ENCODE measurements at regions not wholly inside any gene's neighbourhood (a gene's known extent, or its start where the extent isn't known, plus 50 kb on each side); places are given as distances from the start of the nearest gene placed in this dataset.

DNA sequence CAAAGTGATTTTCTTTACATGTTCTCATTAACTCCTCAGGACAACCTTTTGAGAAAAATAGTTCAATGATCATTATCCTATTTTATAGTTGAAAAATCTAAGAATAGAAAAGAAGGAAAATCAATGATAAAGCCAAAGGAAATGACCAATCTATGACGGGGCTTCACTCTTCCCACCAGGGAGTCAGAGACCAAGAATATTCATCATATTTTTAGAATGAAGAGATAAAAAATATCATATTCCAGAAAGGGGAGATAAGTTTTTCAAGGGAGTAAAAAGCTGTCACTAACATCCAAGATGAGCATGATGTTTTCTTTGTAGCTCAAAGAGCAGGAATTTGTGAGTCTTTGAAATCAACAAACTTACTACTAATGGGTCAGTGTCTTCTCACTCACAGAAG is 71.5 kb upstream of the LPP start:
- H3K36me3 Mint-ChIP-seq (ENCODE audit: insufficient read depth), result no peaks in the 10 kb centered on the region
- ATAC-seq (replicated peaks; ENCODE audit: extremely low read depth, poor library complexity, severe bottlenecking) (no peak), DNase-seq (ENCODE audit: low spot score in 2 of 2) (no peak)
- no peaks in the 10 kb centered on the region for H3K27me3 Mint-ChIP-seq
- H3K4me3 Mint-ChIP-seq, result no peak overlapping the region
- peaks cover 6% of the 10 kb centered on the region for H3K4me1 Mint-ChIP-seq
- no peak overlapping the region for H3K27ac Mint-ChIP-seq (ENCODE audit: low read depth)
- H3K9me3 Mint-ChIP-seq, result no peaks in the 10 kb centered on the region

DNA sequence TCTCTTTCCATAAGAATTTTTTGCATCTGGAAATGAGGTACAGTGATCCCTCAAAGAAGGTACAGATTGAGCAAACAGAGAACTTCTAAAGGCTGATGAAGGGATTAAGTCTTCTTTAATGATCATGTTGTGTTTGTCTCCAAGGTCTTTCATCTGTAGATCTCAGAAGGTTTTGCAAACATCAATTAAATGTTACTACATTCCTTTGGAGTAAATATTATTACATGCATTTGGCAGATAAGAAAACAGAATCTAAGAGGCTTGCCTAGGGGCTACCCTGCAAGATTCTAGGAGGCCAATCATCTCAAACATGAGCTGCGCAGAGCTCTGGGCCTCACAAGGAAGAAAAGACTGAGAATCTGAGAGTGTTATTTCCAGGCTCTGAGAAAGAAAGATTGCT is 70.9 kb upstream of the LPP start:
- peaks cover 6% of the 10 kb centered on the region for H3K4me1 Mint-ChIP-seq
- no peaks in the 10 kb centered on the region for H3K9me3 Mint-ChIP-seq
- no peak for DNase-seq (ENCODE audit: low spot score in 2 of 2)
- no peak overlapping the region for H3K27ac Mint-ChIP-seq (ENCODE audit: low read depth)
- H3K4me3 Mint-ChIP-seq, result no peak overlapping the region
- H3K27me3 Mint-ChIP-seq, result no peaks in the 10 kb centered on the region
- no peak for ATAC-seq (replicated peaks; ENCODE audit: extremely low read depth, poor library complexity, severe bottlenecking)
- H3K36me3 Mint-ChIP-seq (ENCODE audit: insufficient read depth), result no peaks in the 10 kb centered on the region

DNA sequence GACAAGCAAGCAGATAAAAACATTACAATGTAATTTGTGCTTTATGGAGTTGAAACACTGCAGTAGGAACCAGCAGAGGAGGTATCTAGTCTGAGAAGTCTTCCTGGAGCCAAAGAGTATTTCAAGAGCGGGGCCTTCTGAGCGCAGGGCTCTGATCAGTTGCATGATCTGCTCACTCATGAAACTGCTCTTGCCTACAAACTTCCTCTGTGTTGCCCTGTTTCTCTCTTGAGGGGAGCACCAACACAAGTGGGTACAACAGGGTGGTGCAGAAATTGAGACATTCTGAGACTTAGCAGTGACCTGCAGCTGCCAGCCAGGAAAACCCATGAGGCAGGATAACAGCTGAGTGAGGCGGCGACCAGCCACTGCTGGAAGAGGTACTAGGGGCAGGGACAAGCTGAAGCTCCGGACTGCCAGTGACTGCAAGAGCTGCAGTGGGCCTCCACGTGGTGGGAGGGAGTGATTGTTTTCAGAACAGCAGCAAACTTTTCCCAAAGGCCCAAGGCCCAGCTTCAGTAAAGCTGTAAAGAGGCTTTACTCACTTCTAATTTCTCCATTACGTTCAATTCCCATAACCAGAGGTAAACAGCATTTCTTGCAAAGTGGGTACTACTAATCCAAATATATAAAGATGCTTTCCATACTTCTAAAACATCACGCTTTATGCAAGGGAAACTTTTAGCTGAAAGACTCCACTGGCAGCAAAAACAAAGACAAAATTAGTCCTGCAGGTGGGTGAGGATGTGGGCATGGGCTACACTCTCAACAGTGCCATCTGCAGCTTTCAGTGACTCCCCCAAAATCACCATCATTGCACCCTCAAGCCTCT is 69.0 kb upstream of the LPP start:
- ATAC-seq (replicated peaks; ENCODE audit: extremely low read depth, poor library complexity, severe bottlenecking) (no peak), DNase-seq (ENCODE audit: low spot score in 2 of 2) (no peak)
- no peaks in the 10 kb centered on the region for H3K9me3 Mint-ChIP-seq
- H3K36me3 Mint-ChIP-seq (ENCODE audit: insufficient read depth), result no peaks in the 10 kb centered on the region
- no peak overlapping the region for H3K27ac Mint-ChIP-seq (ENCODE audit: low read depth)
- no peak overlapping the region for H3K4me3 Mint-ChIP-seq
- H3K4me1 Mint-ChIP-seq, result peaks cover 6% of the 10 kb centered on the region
- no peaks in the 10 kb centered on the region for H3K27me3 Mint-ChIP-seq

DNA sequence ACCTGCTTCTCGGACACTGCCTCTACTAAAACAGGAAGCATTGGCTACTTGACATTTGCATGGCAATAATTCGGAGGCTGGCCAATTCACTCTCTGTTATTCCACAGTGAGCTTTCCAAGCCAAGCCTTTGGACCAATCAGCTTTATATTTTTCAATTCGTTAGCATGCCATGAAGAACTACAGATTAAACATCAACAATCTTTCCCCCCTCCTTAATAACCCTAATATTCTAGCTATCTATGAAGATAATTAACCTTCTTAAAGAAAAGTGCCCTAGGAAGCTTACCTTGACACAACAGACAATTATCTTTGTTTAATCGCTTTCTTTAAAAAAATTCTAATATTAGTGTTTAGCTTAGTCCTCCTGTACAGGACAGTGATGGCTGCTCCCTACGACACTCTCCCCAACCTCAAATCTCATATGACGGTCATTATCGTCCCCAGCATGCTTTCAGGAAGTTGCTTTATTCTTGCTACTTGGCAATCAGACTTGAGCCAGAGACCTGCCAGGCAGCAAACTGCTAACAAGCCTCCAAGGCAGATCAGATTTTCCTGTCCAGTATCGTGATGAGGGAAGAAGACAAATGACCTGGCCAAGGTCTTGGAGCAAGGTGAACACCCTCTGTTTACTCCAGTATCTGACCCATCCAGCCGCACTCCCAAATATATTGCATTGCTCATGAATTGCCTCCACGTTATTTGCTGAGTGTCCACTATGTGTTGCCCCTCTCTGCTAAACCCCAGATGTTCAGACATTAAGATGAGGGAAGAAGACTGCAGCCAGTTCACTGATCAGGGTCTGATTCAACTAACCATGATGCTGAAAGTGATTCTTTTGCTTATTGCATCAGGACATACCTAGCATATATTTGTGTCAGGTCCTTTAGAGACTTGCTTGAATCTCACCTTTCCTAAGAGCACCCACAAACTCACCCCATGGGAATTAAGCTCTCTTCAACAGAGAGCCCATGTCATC is 68.1 kb upstream of the LPP start:
- Mint-ChIP-seq H3K27me3 (no peaks in the 10 kb centered on the region), H3K27ac (ENCODE audit: low read depth) (no peak overlapping the region)
- no peak for ATAC-seq (replicated peaks; ENCODE audit: extremely low read depth, poor library complexity, severe bottlenecking)

GRCh38 chr3:188088948-188089685 is 64.8 kb upstream of the LPP start:
- H3K36me3 Mint-ChIP-seq (ENCODE audit: insufficient read depth), result no peaks in the 10 kb centered on the region
- no peak overlapping the region for H3K4me3 Mint-ChIP-seq
- H3K27me3 Mint-ChIP-seq, result no peaks in the 10 kb centered on the region
- H3K9me3 Mint-ChIP-seq, result no peaks in the 10 kb centered on the region
- DNase-seq (ENCODE audit: low spot score in 2 of 2) (no peak), ATAC-seq (replicated peaks; ENCODE audit: extremely low read depth, poor library complexity, severe bottlenecking) (no peak)
- H3K27ac Mint-ChIP-seq (ENCODE audit: low read depth), result no peak overlapping the region
- peaks cover 10% of the 10 kb centered on the region for H3K4me1 Mint-ChIP-seq

More for the DNA sequence above, 68.1 kb upstream of the LPP start:
- Mint-ChIP-seq H3K4me1 (peaks cover 6% of the 10 kb centered on the region), H3K36me3 (ENCODE audit: insufficient read depth) (no peaks in the 10 kb centered on the region), H3K4me3 (no peak overlapping the region), H3K9me3 (no peaks in the 10 kb centered on the region)
- no peak for DNase-seq (ENCODE audit: low spot score in 2 of 2)

DNA sequence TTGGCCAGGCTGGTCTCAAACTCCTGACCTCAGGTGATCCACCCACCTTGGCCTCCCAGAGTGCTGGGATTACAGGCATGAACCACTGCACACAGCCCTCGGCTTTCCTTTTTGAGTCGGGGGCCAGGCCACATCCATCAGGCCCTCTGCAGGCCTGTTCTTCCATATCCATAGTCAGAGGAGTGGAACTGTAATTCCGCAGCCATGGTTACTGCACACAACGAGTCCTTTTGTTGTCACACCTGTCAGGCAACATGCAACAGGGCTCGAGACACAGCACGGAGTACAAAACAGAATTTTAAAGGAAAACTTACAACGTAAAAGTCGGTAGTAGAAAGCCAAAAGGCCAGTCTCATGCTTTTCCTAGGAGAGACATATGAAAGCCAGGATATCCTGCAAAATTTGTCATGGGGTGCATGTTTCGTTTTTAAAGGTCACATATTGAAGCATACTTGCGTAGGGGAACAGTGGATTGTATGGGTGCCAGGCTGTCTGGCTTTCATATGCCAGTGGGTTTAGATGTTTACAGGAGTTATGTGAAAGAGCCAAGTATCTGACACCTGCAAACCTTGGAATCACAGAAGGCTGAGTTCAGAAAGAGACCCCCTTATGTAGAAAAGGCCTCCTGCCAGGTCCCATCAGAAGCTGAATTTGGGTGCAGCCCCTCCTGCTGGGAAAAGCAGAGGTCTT is 63.2 kb upstream of the LPP start:
- DNase-seq (ENCODE audit: low spot score in 2 of 2), result no peak
- no peaks in the 10 kb centered on the region for H3K36me3 Mint-ChIP-seq (ENCODE audit: insufficient read depth)
- peaks cover 8% of the 10 kb centered on the region for H3K4me1 Mint-ChIP-seq
- ATAC-seq (replicated peaks; ENCODE audit: extremely low read depth, poor library complexity, severe bottlenecking), result no peak
- no peaks in the 10 kb centered on the region for H3K27me3 Mint-ChIP-seq
- no peak overlapping the region for H3K4me3 Mint-ChIP-seq
- no peak overlapping the region for H3K27ac Mint-ChIP-seq (ENCODE audit: low read depth)
- no peaks in the 10 kb centered on the region for H3K9me3 Mint-ChIP-seq

- DNase-seq (ENCODE audit: low spot score in 2 of 2) (no peak), ATAC-seq (replicated peaks; ENCODE audit: extremely low read depth, poor library complexity, severe bottlenecking) (no peak)
- H3K27ac Mint-ChIP-seq (ENCODE audit: low read depth), result no peak overlapping the region
- no peaks in the 10 kb centered on the region for H3K36me3 Mint-ChIP-seq (ENCODE audit: insufficient read depth)
- H3K4me1 Mint-ChIP-seq, result peaks cover 4% of the 10 kb centered on the region
- H3K4me3 Mint-ChIP-seq, result no peak overlapping the region
- H3K27me3 Mint-ChIP-seq, result no peaks in the 10 kb centered on the region
- no peaks in the 10 kb centered on the region for H3K9me3 Mint-ChIP-seq
Measured at GRCh38 chr3:188091746-188092145, 62.2 kb upstream of the LPP start.

DNA sequence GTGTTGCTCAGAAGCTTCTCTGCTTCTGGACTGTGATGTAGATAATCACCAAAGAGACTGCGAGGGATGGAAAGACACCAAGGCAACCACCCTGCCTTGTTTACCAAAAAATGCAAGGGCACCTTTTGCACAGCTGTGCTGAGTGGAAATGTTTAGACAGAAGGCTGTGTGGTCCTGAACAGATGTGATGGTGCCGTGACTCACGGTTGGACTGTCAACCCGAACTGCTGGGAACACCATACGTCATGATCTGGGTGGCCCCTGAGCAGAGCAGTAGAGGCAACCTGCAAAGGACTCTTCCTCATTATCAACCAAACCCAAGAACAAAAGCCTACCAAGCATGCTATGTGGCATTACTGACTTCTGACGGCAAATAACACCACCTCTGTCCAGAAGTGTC is 61.3 kb upstream of the LPP start:
- DNase-seq (ENCODE audit: low spot score in 2 of 2), result no peak
- H3K27me3 Mint-ChIP-seq, result no peaks in the 10 kb centered on the region
- H3K4me3 Mint-ChIP-seq, result no peak overlapping the region
- no peaks in the 10 kb centered on the region for H3K9me3 Mint-ChIP-seq
- peak overlapping the region; percentile 3 for H3K27ac Mint-ChIP-seq (ENCODE audit: low read depth)
- ATAC-seq (replicated peaks; ENCODE audit: extremely low read depth, poor library complexity, severe bottlenecking), result no peak
- H3K4me1 Mint-ChIP-seq, result peaks cover 4% of the 10 kb centered on the region
- H3K36me3 Mint-ChIP-seq (ENCODE audit: insufficient read depth), result no peaks in the 10 kb centered on the region

- H3K27ac Mint-ChIP-seq (ENCODE audit: low read depth), result no peak overlapping the region
- H3K9me3 Mint-ChIP-seq, result peaks cover 6% of the 10 kb centered on the region
- H3K36me3 Mint-ChIP-seq (ENCODE audit: insufficient read depth), result no peaks in the 10 kb centered on the region
- no peak for DNase-seq (ENCODE audit: low spot score in 2 of 2)
- no peak overlapping the region for H3K4me3 Mint-ChIP-seq
- peaks cover 4% of the 10 kb centered on the region for H3K4me1 Mint-ChIP-seq
- H3K27me3 Mint-ChIP-seq, result no peaks in the 10 kb centered on the region
- ATAC-seq (replicated peaks; ENCODE audit: extremely low read depth, poor library complexity, severe bottlenecking), result no peak
Measured at GRCh38 chr3:188095431-188095830, 58.5 kb upstream of the LPP start.

- H3K4me3 Mint-ChIP-seq, result no peak overlapping the region
- H3K36me3 Mint-ChIP-seq (ENCODE audit: insufficient read depth), result no peaks in the 10 kb centered on the region
- DNase-seq (ENCODE audit: low spot score in 2 of 2), result no peak
- ATAC-seq (replicated peaks; ENCODE audit: extremely low read depth, poor library complexity, severe bottlenecking), result no peak
- no peak overlapping the region for H3K27ac Mint-ChIP-seq (ENCODE audit: low read depth)
- H3K4me1 Mint-ChIP-seq, result no peaks in the 10 kb centered on the region
- peaks cover 10% of the 10 kb centered on the region for H3K9me3 Mint-ChIP-seq
- no peaks in the 10 kb centered on the region for H3K27me3 Mint-ChIP-seq
Measured at GRCh38 chr3:188097791-188098190, 56.2 kb upstream of the LPP start.

- ATAC-seq (replicated peaks; ENCODE audit: extremely low read depth, poor library complexity, severe bottlenecking), result no peak
- no peaks in the 10 kb centered on the region for H3K4me1 Mint-ChIP-seq
- no peak for DNase-seq (ENCODE audit: low spot score in 2 of 2)
- no peak overlapping the region for H3K27ac Mint-ChIP-seq (ENCODE audit: low read depth)
- no peak overlapping the region for H3K4me3 Mint-ChIP-seq
- H3K36me3 Mint-ChIP-seq (ENCODE audit: insufficient read depth), result no peaks in the 10 kb centered on the region
- H3K27me3 Mint-ChIP-seq, result no peaks in the 10 kb centered on the region
- peaks cover 10% of the 10 kb centered on the region for H3K9me3 Mint-ChIP-seq
Measured at GRCh38 chr3:188099907-188100306, 54.0 kb upstream of the LPP start.

Data from central memory CD8-positive, alpha-beta T cell (primary cell).